HG02973 (cell line): ENCODE measurements at regions not wholly inside any gene's neighbourhood (a gene's known extent, or its start where the extent isn't known, plus 50 kb on each side); places are given as distances from the start of the nearest gene placed in this dataset.

Experiments
- ATAC-seq: cut with Tn5 transposase; IDR thresholded peaks from one replicate; pipeline ENCODE4 v1.9.1; 2021; ENCODE audit warnings: moderate library complexity; ENCODE audit not compliant: unreplicated experiment

GRCh38 chr12:42977451-42978230, 388.1 kb upstream of the PRICKLE1 start:
- no peak for ATAC-seq

GRCh38 chr12:42976620-42977019, 387.1 kb upstream of the PRICKLE1 start:
- ATAC-seq, result no peak

GRCh38 chr12:42976122-42976521, 386.6 kb upstream of the PRICKLE1 start:
- ATAC-seq, result no peak

GRCh38 chr12:42969355-42969754, 379.8 kb upstream of the PRICKLE1 start:
- no peak for ATAC-seq

GRCh38 chr12:42968426-42968825, 378.9 kb upstream of the PRICKLE1 start:
- ATAC-seq, result no peak

GRCh38 chr12:42967850-42968249, 378.3 kb upstream of the PRICKLE1 start:
- ATAC-seq, result no peak

GRCh38 chr12:42963988-42964387, 374.4 kb upstream of the PRICKLE1 start:
- no peak for ATAC-seq

GRCh38 chr12:42962384-42962783, 372.8 kb upstream of the PRICKLE1 start:
- ATAC-seq, result no peak

- ATAC-seq, result no peak
Observed at GRCh38 chr12:42961395-42961794, 371.8 kb upstream of the PRICKLE1 start.

- ATAC-seq, result no peak
Observed at GRCh38 chr12:42960087-42960527, 370.6 kb upstream of the PRICKLE1 start.

GRCh38 chr12:42958291-42958674, 368.7 kb upstream of the PRICKLE1 start:
- no peak for ATAC-seq

GRCh38 chr12:42957561-42958290, 368.2 kb upstream of the PRICKLE1 start:
- ATAC-seq, result no peak

GRCh38 chr12:42957136-42957535, 367.6 kb upstream of the PRICKLE1 start:
- no peak for ATAC-seq

- ATAC-seq, result no peak
Observed at GRCh38 chr12:42953021-42953420, 363.5 kb upstream of the PRICKLE1 start.

GRCh38 chr12:42946871-42947381, 357.4 kb upstream of the PRICKLE1 start:
- no peak for ATAC-seq

GRCh38 chr12:42945927-42946326, 356.4 kb upstream of the PRICKLE1 start:
- no peak for ATAC-seq

- ATAC-seq, result no peak
Observed at GRCh38 chr12:42944516-42944915, 355.0 kb upstream of the PRICKLE1 start.

- no peak for ATAC-seq
Observed at GRCh38 chr12:42936991-42937390, 347.4 kb upstream of the PRICKLE1 start.

GRCh38 chr12:42936260-42936659, 346.7 kb upstream of the PRICKLE1 start:
- ATAC-seq, result no peak

GRCh38 chr12:42935756-42936155, 346.2 kb upstream of the PRICKLE1 start:
- ATAC-seq, result no peak

- no peak for ATAC-seq
Observed at GRCh38 chr12:42935090-42935489, 345.5 kb upstream of the PRICKLE1 start.

- no peak for ATAC-seq
Observed at GRCh38 chr12:42933461-42934081, 344.0 kb upstream of the PRICKLE1 start.
